ENCODE measurements at regions not wholly inside any gene's neighbourhood (a gene's known extent, or its start where the extent isn't known, plus 50 kb on each side); places are given as distances from the start of the nearest gene placed in this dataset.

GRCh38 chr4:165756836-165757235 is 116.2 kb upstream of the TLL1 start:
- no peak for TF ChIP-seq FOXP2 (optimal IDR thresholded peaks at IDR 0.05; ENCODE audit: borderline replicate concordance, extremely low read depth, extremely low read length, insufficient read depth)
- TF ChIP-seq, protein P1, sequence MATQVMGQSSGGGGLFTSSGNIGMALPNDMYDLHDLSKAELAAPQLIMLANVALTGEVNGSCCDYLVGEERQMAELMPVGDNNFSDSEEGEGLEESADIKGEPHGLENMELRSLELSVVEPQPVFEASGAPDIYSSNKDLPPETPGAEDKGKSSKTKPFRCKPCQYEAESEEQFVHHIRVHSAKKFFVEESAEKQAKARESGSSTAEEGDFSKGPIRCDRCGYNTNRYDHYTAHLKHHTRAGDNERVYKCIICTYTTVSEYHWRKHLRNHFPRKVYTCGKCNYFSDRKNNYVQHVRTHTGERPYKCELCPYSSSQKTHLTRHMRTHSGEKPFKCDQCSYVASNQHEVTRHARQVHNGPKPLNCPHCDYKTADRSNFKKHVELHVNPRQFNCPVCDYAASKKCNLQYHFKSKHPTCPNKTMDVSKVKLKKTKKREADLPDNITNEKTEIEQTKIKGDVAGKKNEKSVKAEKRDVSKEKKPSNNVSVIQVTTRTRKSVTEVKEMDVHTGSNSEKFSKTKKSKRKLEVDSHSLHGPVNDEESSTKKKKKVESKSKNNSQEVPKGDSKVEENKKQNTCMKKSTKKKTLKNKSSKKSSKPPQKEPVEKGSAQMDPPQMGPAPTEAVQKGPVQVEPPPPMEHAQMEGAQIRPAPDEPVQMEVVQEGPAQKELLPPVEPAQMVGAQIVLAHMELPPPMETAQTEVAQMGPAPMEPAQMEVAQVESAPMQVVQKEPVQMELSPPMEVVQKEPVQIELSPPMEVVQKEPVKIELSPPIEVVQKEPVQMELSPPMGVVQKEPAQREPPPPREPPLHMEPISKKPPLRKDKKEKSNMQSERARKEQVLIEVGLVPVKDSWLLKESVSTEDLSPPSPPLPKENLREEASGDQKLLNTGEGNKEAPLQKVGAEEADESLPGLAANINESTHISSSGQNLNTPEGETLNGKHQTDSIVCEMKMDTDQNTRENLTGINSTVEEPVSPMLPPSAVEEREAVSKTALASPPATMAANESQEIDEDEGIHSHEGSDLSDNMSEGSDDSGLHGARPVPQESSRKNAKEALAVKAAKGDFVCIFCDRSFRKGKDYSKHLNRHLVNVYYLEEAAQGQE (IDR thresholded peaks at IDR 0.05; ENCODE audit: insufficient read depth in 1 of 2, low read depth in 2 of 2, low read length in 2 of 2): no peak
- TF ChIP-seq SIN3A (IDR thresholded peaks at IDR 0.05; ENCODE audit: borderline replicate concordance, insufficient read depth, low read length): no peak
- TF ChIP-seq POLR2AphosphoS5 (IDR thresholded peaks at IDR 0.05; ENCODE audit: low read depth, low read length): no peak
- no peak for TF ChIP-seq TAF1 (IDR thresholded peaks at IDR 0.05; ENCODE audit: borderline replicate concordance, insufficient read depth, low read length)

- TF ChIP-seq FOXP2 (optimal IDR thresholded peaks at IDR 0.05; ENCODE audit: borderline replicate concordance, extremely low read depth, extremely low read length, insufficient read depth) (no peak), SIN3A (IDR thresholded peaks at IDR 0.05; ENCODE audit: borderline replicate concordance, insufficient read depth, low read length) (no peak), POLR2AphosphoS5 (IDR thresholded peaks at IDR 0.05; ENCODE audit: low read depth, low read length) (no peak), TAF1 (IDR thresholded peaks at IDR 0.05; ENCODE audit: borderline replicate concordance, insufficient read depth, low read length) (no peak)
- TF ChIP-seq, protein P1 (IDR thresholded peaks at IDR 0.05; ENCODE audit: insufficient read depth in 1 of 2, low read depth in 2 of 2, low read length in 2 of 2): no peak
Measured at GRCh38 chr4:165757451-165757850, 115.6 kb upstream of the TLL1 start.

GRCh38 chr4:165758086-165758485 is 115.0 kb upstream of the TLL1 start:
- TF ChIP-seq SIN3A (IDR thresholded peaks at IDR 0.05; ENCODE audit: borderline replicate concordance, insufficient read depth, low read length) (no peak), FOXP2 (optimal IDR thresholded peaks at IDR 0.05; ENCODE audit: borderline replicate concordance, extremely low read depth, extremely low read length, insufficient read depth) (no peak), TAF1 (IDR thresholded peaks at IDR 0.05; ENCODE audit: borderline replicate concordance, insufficient read depth, low read length) (no peak), POLR2AphosphoS5 (IDR thresholded peaks at IDR 0.05; ENCODE audit: low read depth, low read length) (no peak)
- TF ChIP-seq, protein P1 (IDR thresholded peaks at IDR 0.05; ENCODE audit: insufficient read depth in 1 of 2, low read depth in 2 of 2, low read length in 2 of 2): no peak

DNA sequence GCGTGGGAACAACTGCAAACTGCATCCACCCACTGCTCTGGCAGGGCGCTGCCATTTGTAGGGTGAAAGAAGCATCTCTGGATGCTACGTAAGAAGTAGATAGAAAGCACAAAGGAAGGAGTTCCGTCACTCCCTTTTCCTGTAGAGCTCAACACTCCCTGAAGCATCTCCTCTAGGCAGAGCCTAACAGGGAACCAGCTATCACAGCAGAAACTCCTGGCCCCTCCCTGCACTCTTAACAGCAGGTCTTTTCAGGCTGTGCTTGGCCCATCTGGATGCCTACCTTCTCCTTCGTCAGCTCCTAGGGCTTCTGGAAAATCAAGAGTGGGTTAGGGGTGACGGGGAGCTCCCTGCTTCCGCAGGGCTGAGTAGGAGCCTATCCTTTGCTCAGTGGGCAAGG is 112.9 kb upstream of the TLL1 start:
- TF ChIP-seq POLR2AphosphoS5 (IDR thresholded peaks at IDR 0.05; ENCODE audit: low read depth, low read length) (no peak), TAF1 (IDR thresholded peaks at IDR 0.05; ENCODE audit: borderline replicate concordance, insufficient read depth, low read length) (no peak), SIN3A (IDR thresholded peaks at IDR 0.05; ENCODE audit: borderline replicate concordance, insufficient read depth, low read length) (no peak), FOXP2 (optimal IDR thresholded peaks at IDR 0.05; ENCODE audit: borderline replicate concordance, extremely low read depth, extremely low read length, insufficient read depth) (no peak)
- TF ChIP-seq, protein P1 (IDR thresholded peaks at IDR 0.05; ENCODE audit: insufficient read depth in 1 of 2, low read depth in 2 of 2, low read length in 2 of 2): no peak

DNA sequence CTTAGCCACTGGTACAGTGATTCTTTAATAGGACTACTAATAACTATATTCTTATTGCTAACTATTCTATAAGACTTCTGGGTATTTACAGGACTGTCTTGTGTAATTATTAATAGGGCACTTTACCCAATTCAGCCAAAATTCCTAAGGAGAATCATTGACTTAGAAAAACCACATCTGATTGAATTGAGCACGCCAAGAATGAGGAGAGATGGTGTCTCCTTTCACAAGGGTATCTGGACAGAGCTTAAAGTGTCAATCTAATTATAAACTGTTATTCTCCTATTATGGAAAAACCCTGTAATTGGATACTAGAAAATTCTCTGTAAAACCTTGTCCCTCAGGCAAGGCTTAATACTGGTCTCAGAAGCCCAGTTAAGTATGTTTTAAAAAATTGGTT is 111.1 kb upstream of the TLL1 start:
- TF ChIP-seq POLR2AphosphoS5 (IDR thresholded peaks at IDR 0.05; ENCODE audit: low read depth, low read length) (no peak), FOXP2 (optimal IDR thresholded peaks at IDR 0.05; ENCODE audit: borderline replicate concordance, extremely low read depth, extremely low read length, insufficient read depth) (no peak), SIN3A (IDR thresholded peaks at IDR 0.05; ENCODE audit: borderline replicate concordance, insufficient read depth, low read length) (no peak), TAF1 (IDR thresholded peaks at IDR 0.05; ENCODE audit: borderline replicate concordance, insufficient read depth, low read length) (no peak)
- TF ChIP-seq, protein P1 (IDR thresholded peaks at IDR 0.05; ENCODE audit: insufficient read depth in 1 of 2, low read depth in 2 of 2, low read length in 2 of 2): no peak

All from PFSK-1 (cell line).